ENCODE measurements at regions not wholly inside any gene's neighbourhood (a gene's known extent, or its start where the extent isn't known, plus 50 kb on each side); places are given as distances from the start of the nearest gene placed in this dataset.

DNA sequence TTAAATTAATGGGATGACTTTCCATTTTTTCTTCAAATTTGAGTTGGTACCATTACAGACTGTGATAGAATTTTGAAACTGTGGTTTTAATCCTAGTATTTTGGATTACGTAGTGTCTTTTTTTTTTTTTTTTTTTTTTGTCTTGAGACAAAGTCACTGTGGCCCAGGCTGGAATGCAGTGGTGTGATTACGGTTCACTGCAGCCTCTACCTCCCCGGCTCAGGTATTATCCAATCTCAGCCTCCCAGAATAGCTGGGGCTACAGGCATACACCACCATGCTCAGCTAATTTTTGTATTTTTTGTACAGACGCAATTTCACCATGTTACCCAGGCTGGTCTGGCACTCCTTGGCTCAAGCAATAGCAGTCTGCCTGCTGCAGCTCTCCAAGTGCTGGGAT, 87.1 kb downstream of the SOX4 start:
- no peaks in the 10 kb centered on the region for H4K20me1 ChIP-seq (ENCODE audit: control insufficient read depth, insufficient read depth, low read length, poor library complexity, severe bottlenecking)
- no peaks in the 10 kb centered on the region for H3K4me1 ChIP-seq (ENCODE audit: control insufficient read depth in 2 of 2, insufficient read depth in 2 of 2, low read length in 2 of 2)
- Mint-ChIP-seq H3K27me3 (no peaks in the 10 kb centered on the region), H3K4me1 (no peaks in the 10 kb centered on the region), H3K27ac (no peak overlapping the region), H3K9me3 (ENCODE audit: insufficient read depth) (no peaks in the 10 kb centered on the region), H3K4me3 (no peak overlapping the region)
- no peak overlapping the region for H3K9ac ChIP-seq (ENCODE audit: low read length)
- DNase-seq: no peak
- no peak overlapping the region for H3K4me2 ChIP-seq (replicated peaks; ENCODE audit: low read depth, low read length, poor library complexity, severe bottlenecking)
- no peak overlapping the region for H3K4me3 ChIP-seq (ENCODE audit: control extremely low read depth in 1 of 5, extremely low read depth in 1 of 5, insufficient read depth in 1 of 5, low read depth in 2 of 5, low read length in 4 of 5)
- no peaks in the 10 kb centered on the region for H3K27me3 ChIP-seq (replicated peaks in 1 of 4; ENCODE audit: control extremely low read depth in 1 of 4, control insufficient read depth in 3 of 4, insufficient read depth in 4 of 4, low read length in 3 of 4)
- TF ChIP-seq, protein P1, sequence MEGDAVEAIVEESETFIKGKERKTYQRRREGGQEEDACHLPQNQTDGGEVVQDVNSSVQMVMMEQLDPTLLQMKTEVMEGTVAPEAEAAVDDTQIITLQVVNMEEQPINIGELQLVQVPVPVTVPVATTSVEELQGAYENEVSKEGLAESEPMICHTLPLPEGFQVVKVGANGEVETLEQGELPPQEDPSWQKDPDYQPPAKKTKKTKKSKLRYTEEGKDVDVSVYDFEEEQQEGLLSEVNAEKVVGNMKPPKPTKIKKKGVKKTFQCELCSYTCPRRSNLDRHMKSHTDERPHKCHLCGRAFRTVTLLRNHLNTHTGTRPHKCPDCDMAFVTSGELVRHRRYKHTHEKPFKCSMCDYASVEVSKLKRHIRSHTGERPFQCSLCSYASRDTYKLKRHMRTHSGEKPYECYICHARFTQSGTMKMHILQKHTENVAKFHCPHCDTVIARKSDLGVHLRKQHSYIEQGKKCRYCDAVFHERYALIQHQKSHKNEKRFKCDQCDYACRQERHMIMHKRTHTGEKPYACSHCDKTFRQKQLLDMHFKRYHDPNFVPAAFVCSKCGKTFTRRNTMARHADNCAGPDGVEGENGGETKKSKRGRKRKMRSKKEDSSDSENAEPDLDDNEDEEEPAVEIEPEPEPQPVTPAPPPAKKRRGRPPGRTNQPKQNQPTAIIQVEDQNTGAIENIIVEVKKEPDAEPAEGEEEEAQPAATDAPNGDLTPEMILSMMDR (IDR thresholded peaks at IDR 0.05): no peak
- no peak for TF ChIP-seq EZH2 (IDR thresholded peaks at IDR 0.05; ENCODE audit: borderline replicate concordance, insufficient read depth, low read depth, low read length, poor library complexity, severe bottlenecking)
- no peak overlapping the region for H2AFZ ChIP-seq (ENCODE audit: insufficient read depth, low read depth, low read length, poor library complexity, severe bottlenecking)
- H3K79me2 ChIP-seq (ENCODE audit: control insufficient read depth, insufficient read depth, low read length): no peaks in the 10 kb centered on the region
- H3K9me3 ChIP-seq (ENCODE audit: control extremely low read depth in 1 of 3, control insufficient read depth in 2 of 3, insufficient read depth in 1 of 3, low read length in 2 of 3): no peaks in the 10 kb centered on the region
- ChIA-PET CTCF (no interaction called here), POLR2A (no interaction called here)
- no peak overlapping the region for H3K27ac ChIP-seq (ENCODE audit: low read length in 2 of 2)
- no peaks in the 10 kb centered on the region for H3K36me3 ChIP-seq (replicated peaks in 1 of 2; ENCODE audit: control extremely low read depth in 1 of 2, control insufficient read depth in 1 of 2, extremely low read depth in 1 of 2, insufficient read depth in 2 of 2, low read length in 1 of 2)
- no peak for ATAC-seq (ENCODE audit: low read depth)
- 92% methylated on average over 3 of the region's 4 CpGs for WGBS (ENCODE audit: insufficient coverage)
- intact Hi-C loops (cut with micrococcal nuclease): no loop called here

DNA sequence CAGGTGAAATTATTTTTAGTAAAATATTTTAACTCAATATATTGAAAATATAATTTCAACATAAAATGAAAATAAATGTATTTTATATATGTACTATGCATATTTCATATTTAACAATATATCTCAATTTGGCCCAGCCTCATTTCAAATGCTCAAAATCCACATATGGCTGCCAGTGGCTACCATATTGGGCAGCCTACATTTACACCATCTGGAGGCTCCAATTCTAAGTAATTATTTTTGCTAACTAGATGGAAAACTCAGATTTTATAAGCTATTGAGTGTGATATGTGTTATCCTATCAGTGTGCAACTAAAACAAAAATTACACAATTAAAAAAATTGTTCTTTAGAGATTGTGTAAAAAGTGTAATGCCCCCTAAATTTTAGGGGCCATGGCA, 96.9 kb downstream of the SOX4 start:
- H3K27me3 Mint-ChIP-seq: peaks cover 12% of the 10 kb centered on the region
- ChIA-PET POLR2A (no interaction called here), CTCF (interaction anchor here (1.2 kb wide), 1 partner anchor 1127 kb away, joined by 3 read pairs; no protein-coding TSS in a partner anchor)
- H3K79me2 ChIP-seq (ENCODE audit: control insufficient read depth, insufficient read depth, low read length): no peaks in the 10 kb centered on the region
- H3K4me3 Mint-ChIP-seq: no peak overlapping the region
- no peaks in the 10 kb centered on the region for H3K4me1 Mint-ChIP-seq
- peaks cover 3% of the 10 kb centered on the region for H3K9me3 Mint-ChIP-seq (ENCODE audit: insufficient read depth)
- DNase-seq (no peak), ATAC-seq (ENCODE audit: low read depth) (no peak)
- no peak overlapping the region for H3K4me3 ChIP-seq (ENCODE audit: control extremely low read depth in 1 of 5, extremely low read depth in 1 of 5, insufficient read depth in 1 of 5, low read depth in 2 of 5, low read length in 4 of 5)
- peaks cover 0 to 3% (median 0%) of the 10 kb centered on the region in 4 experiments for H3K27me3 ChIP-seq (replicated peaks in 1 of 4; ENCODE audit: control extremely low read depth in 1 of 4, control insufficient read depth in 3 of 4, insufficient read depth in 4 of 4, low read length in 3 of 4)
- no peak overlapping the region for H3K9ac ChIP-seq (ENCODE audit: low read length)
- TF ChIP-seq EZH2 (IDR thresholded peaks at IDR 0.05; ENCODE audit: borderline replicate concordance, insufficient read depth, low read depth, low read length, poor library complexity, severe bottlenecking): no peak
- TF ChIP-seq, protein P1 (IDR thresholded peaks at IDR 0.05): no peak
- H2AFZ ChIP-seq (ENCODE audit: insufficient read depth, low read depth, low read length, poor library complexity, severe bottlenecking): no peak overlapping the region
- H3K27ac ChIP-seq (ENCODE audit: low read length in 2 of 2): no peak overlapping the region
- no peaks in the 10 kb centered on the region for H3K36me3 ChIP-seq (replicated peaks in 1 of 2; ENCODE audit: control extremely low read depth in 1 of 2, control insufficient read depth in 1 of 2, extremely low read depth in 1 of 2, insufficient read depth in 2 of 2, low read length in 1 of 2)
- intact Hi-C loops (cut with micrococcal nuclease): no loop called here
- no peaks in the 10 kb centered on the region for H3K4me1 ChIP-seq (ENCODE audit: control insufficient read depth in 2 of 2, insufficient read depth in 2 of 2, low read length in 2 of 2)
- no peak overlapping the region for H3K27ac Mint-ChIP-seq
- peaks cover 0 to 5% (median 3%) of the 10 kb centered on the region in 3 donors for H3K9me3 ChIP-seq (ENCODE audit: control extremely low read depth in 1 of 3, control insufficient read depth in 2 of 3, insufficient read depth in 1 of 3, low read length in 2 of 3)
- H3K4me2 ChIP-seq (replicated peaks; ENCODE audit: low read depth, low read length, poor library complexity, severe bottlenecking): no peak overlapping the region
- H4K20me1 ChIP-seq (ENCODE audit: control insufficient read depth, insufficient read depth, low read length, poor library complexity, severe bottlenecking): no peaks in the 10 kb centered on the region

All from B cell (primary cell).